DND-41 (cell line): ENCODE measurements at regions not wholly inside any gene's neighbourhood (a gene's known extent, or its start where the extent isn't known, plus 50 kb on each side); places are given as distances from the start of the nearest gene placed in this dataset.
"Not testable (repeated sequence)": the region's sequence is repeated elsewhere in the genome, so short reads cannot be mapped to it uniquely, and the experiment has no call there.

Experiments used
- ATAC-seq: fragments of 200-7000 bp; cut with Tn5 transposase; 3 replicates; pipeline ENCODE4 v1.9.1; 2021; ENCODE audit warnings: low read depth; ENCODE audit not compliant: insufficient read depth
- DNase-seq: peaks from one replicate; pipeline ENCODE4 v3.0.0-alpha.2; 2020
- H2AFZ ChIP-seq: 2 replicates; pipeline ENCODE4 v1.6.0; 2012; ENCODE audit warnings: low read depth, low read length
- H3K27ac ChIP-seq: 2 replicates; pipeline ENCODE4 v1.5.1; 2012; ENCODE audit warnings: low read length, inconsistent platforms
- H3K27me3 ChIP-seq: fragments of 200-600 bp; sonication (generic); 2 replicates; pipeline ENCODE4 v1.6.0; 2012; ENCODE audit warnings: low read length, mild to moderate bottlenecking, inconsistent platforms; ENCODE audit not compliant: insufficient read depth, poor library complexity
- H3K36me3 ChIP-seq: 2 replicates; pipeline ENCODE4 v1.5.1; 2012; ENCODE audit warnings: low read length, inconsistent platforms; ENCODE audit not compliant: insufficient read depth
- H3K4me1 ChIP-seq: 2 replicates; pipeline ENCODE4 v1.5.1; 2012; ENCODE audit warnings: mild to moderate bottlenecking, low read length; ENCODE audit not compliant: insufficient read depth
- H3K4me2 ChIP-seq: 2 replicates; pipeline ENCODE4 v1.6.0; 2012; ENCODE audit warnings: mild to moderate bottlenecking, moderate library complexity, low read length, inconsistent platforms; ENCODE audit not compliant: insufficient read depth
- H3K4me3 ChIP-seq, 2 experiments: fragments of 200-600 bp in 1 of 2; shearing (Covaris generic) in 1 of 2; 2 replicates each; pipeline ENCODE4 v1.5.1; 2012 to 2016; ENCODE audit warnings: inconsistent platforms in 2 of 2, low read length in 2 of 2, mild to moderate bottlenecking in 2 of 2, low read depth in 1 of 2, moderate library complexity in 1 of 2
- H3K79me2 ChIP-seq: 2 replicates; pipeline ENCODE4 v1.6.0; 2012; ENCODE audit warnings: low read length, inconsistent platforms; ENCODE audit not compliant: insufficient read depth
- H3K9ac ChIP-seq: 2 replicates; pipeline ENCODE4 v1.6.0; 2012; ENCODE audit warnings: low read depth, mild to moderate bottlenecking, inconsistent platforms, low read length, moderate library complexity
- H3K9me3 ChIP-seq: 2 replicates; pipeline ENCODE4 v1.5.1; 2012; ENCODE audit warnings: low read length, moderate library complexity, mild to moderate bottlenecking, inconsistent platforms; ENCODE audit not compliant: insufficient read depth, severe bottlenecking
- H4K20me1 ChIP-seq: 2 replicates; pipeline ENCODE4 v1.6.0; 2012; ENCODE audit warnings: low read length; ENCODE audit not compliant: insufficient read depth
- EZH2 ChIP-seq: IDR thresholded peaks from 3 replicates; pipeline ENCODE4 v1.6.1; 2012; ENCODE audit warnings: borderline replicate concordance, low read depth, mild to moderate bottlenecking, moderate library complexity, low read length, inconsistent platforms; ENCODE audit not compliant: severe bottlenecking
- TF ChIP-seq, protein P1 (sequence below): IDR thresholded peaks from 2 replicates; pipeline ENCODE4 v1.5.1; 2012; ENCODE audit warnings: borderline replicate concordance, low read length, moderate library complexity, mild to moderate bottlenecking; ENCODE audit not compliant: poor library complexity, severe bottlenecking; ENCODE audit errors: extremely low read depth

DNA sequence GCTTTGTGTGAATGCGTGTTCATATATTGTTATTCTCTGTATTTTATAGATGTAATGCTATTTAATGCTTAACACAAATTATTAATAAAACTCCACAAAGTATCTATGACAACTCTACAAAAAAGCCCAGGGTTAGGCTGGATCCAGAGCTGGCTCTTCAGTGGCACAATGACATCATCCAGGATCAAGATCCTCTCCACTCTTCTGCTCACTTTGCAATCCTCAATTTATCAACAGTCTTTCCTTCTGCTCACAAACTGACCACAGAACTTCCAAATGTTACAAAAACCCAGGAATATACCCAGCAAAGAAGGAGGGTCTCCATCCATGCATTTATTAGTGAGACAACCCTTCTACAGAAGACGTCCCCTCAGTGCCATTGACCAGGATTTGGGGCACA lies 132.3 kb downstream of the HNRNPD start:
- no peaks in the 10 kb centered on the region for H3K4me1 ChIP-seq
- H3K9ac ChIP-seq: no peak overlapping the region
- no peak overlapping the region for H3K4me2 ChIP-seq
- H3K27ac ChIP-seq: no peak overlapping the region
- DNase-seq (no peak), ATAC-seq (no peak)
- no peak for TF ChIP-seq EZH2
- TF ChIP-seq, protein P1, sequence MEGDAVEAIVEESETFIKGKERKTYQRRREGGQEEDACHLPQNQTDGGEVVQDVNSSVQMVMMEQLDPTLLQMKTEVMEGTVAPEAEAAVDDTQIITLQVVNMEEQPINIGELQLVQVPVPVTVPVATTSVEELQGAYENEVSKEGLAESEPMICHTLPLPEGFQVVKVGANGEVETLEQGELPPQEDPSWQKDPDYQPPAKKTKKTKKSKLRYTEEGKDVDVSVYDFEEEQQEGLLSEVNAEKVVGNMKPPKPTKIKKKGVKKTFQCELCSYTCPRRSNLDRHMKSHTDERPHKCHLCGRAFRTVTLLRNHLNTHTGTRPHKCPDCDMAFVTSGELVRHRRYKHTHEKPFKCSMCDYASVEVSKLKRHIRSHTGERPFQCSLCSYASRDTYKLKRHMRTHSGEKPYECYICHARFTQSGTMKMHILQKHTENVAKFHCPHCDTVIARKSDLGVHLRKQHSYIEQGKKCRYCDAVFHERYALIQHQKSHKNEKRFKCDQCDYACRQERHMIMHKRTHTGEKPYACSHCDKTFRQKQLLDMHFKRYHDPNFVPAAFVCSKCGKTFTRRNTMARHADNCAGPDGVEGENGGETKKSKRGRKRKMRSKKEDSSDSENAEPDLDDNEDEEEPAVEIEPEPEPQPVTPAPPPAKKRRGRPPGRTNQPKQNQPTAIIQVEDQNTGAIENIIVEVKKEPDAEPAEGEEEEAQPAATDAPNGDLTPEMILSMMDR: no peak
- no peaks in the 10 kb centered on the region for H3K79me2 ChIP-seq
- peaks cover 16% of the 10 kb centered on the region for H3K27me3 ChIP-seq
- no peak overlapping the region for H3K4me3 ChIP-seq
- no peaks in the 10 kb centered on the region for H4K20me1 ChIP-seq
- H3K9me3 ChIP-seq: no peaks in the 10 kb centered on the region
- H2AFZ ChIP-seq: no peak overlapping the region
- no peaks in the 10 kb centered on the region for H3K36me3 ChIP-seq

DNA sequence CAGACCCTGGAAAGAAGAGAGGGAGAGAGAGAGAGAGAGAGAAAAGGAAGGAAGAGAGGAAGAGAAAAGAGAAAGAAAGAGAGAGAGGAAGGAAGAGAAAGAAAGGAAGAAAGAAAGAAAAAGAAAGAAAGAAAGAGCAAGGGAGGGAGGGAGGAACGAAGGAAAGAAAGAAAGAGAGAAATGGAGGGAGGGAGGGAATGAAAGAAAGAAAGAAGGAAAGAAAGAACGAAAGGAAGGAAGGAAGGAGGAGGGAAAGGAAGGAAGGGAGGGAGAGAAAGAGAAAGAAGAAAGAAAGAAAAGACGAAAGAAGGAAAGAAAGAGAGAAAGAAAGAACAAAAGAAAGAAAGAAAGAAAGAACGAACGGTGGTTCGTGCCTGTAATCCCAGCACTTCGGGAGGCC lies 133.4 kb downstream of the HNRNPD start:
- no peak overlapping the region for H3K4me2 ChIP-seq
- no peaks in the 10 kb centered on the region for H4K20me1 ChIP-seq
- H3K36me3 ChIP-seq: no peaks in the 10 kb centered on the region
- ATAC-seq: no peak
- no peak overlapping the region for H3K4me3 ChIP-seq
- H3K9ac ChIP-seq: no peak overlapping the region
- no peaks in the 10 kb centered on the region for H3K4me1 ChIP-seq
- H2AFZ ChIP-seq: no peak overlapping the region
- no peak for TF ChIP-seq EZH2
- TF ChIP-seq, protein P1: no peak
- no peak overlapping the region for H3K27ac ChIP-seq
- DNase-seq: no peak
- no peaks in the 10 kb centered on the region for H3K79me2 ChIP-seq
- H3K27me3 ChIP-seq: peaks cover 16% of the 10 kb centered on the region
- H3K9me3 ChIP-seq: no peaks in the 10 kb centered on the region

DNA sequence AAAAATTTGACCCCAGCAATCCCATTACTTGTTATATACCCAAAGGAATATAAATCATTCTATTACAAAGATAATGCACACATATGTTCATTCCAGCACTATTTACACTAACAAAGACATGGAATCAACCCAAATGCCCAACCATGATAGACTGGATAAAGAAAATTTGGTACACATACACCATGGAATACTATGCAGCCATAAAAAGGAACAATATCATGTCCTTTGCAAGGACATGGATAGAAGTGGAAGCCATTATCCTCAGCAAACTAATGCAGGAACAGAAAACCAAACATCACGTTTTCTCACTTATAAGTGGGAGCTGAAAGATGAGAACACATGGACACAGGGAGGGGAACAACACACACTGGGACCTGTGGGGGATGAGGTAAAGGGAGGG lies 136.6 kb downstream of the HNRNPD start:
- not testable (repeated sequence) for H4K20me1 ChIP-seq, H3K9ac ChIP-seq, H3K4me2 ChIP-seq, H3K36me3 ChIP-seq, H3K79me2 ChIP-seq, H3K4me3 ChIP-seq, DNase-seq, H3K9me3 ChIP-seq, H3K27ac ChIP-seq, H3K27me3 ChIP-seq, ATAC-seq, H2AFZ ChIP-seq, H3K4me1 ChIP-seq

DNA sequence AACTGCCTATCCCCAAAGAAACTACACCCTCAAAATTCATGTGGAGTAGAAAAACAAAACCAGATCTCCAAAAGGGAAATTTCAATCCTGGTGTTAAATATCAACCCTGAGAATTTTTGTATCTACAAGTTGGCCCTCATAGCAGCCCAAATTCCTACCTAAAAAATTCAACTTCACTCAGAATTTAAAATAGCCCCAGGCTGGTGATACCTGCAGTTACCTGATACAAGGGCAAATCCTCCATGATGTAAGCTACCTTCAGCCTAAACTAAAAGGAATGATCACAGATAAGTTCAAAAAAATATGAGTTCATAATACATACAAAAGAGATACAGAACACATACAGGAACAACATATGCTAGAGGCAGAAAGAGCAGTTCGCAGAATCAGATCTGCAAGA lies 138.4 kb downstream of the HNRNPD start:
- DNase-seq: no peak
- Histone ChIP-seq H3K79me2 (no peaks in the 10 kb centered on the region), H4K20me1 (no peaks in the 10 kb centered on the region), H3K27me3 (peaks cover under 1% of the 10 kb centered on the region), H3K9ac (no peak overlapping the region), H3K4me3 (no peak overlapping the region), H3K27ac (no peak overlapping the region), H3K36me3 (no peaks in the 10 kb centered on the region), H3K4me2 (no peak overlapping the region), H3K4me1 (no peaks in the 10 kb centered on the region), H2AFZ (no peak overlapping the region), H3K9me3 (no peaks in the 10 kb centered on the region)
- no peak for TF ChIP-seq EZH2
- TF ChIP-seq, protein P1: no peak
- ATAC-seq: no peak
